HTR-8/SVneo (cell line): ENCODE measurements at regions not wholly inside any gene's neighbourhood (a gene's known extent, or its start where the extent isn't known, plus 50 kb on each side); places are given as distances from the start of the nearest gene placed in this dataset.

ENCODE experiments used
- DNase-seq: peaks from one replicate; pipeline ENCODE4 v3.0.0; 2011; ENCODE audit warnings: low spot score, mixed read lengths; ENCODE audit not compliant: insufficient read length
- FAIRE-seq: peaks from 2 replicates; lab custom pipeline; 2011; peaks lifted over from hg19 to GRCh38; lab: Jason Lieb, UNC

- DNase-seq, result no peak
- FAIRE-seq, result no peak
Measured at GRCh38 chr9:23379842-23380241, 446.2 kb downstream of the ELAVL2 start.

DNA sequence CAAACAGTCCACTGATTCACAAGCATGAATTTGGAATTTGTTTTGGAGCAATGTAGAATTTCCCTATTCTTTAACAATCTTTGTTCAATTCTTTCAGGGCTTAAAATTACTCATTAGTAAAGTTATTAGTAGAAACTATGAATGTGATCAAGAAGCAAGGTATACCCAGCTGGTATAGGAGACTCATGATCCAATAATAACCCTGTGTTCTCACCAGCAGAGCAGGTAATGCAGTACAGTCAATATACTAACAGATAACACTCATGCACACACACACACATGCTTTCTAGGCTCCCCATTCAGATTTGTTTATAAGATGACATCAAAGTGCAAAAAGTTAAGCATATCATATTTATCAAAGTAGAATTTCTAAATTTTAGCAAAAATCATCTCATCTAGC lies 445.2 kb downstream of the ELAVL2 start:
- FAIRE-seq, result no peak
- DNase-seq, result no peak

DNA sequence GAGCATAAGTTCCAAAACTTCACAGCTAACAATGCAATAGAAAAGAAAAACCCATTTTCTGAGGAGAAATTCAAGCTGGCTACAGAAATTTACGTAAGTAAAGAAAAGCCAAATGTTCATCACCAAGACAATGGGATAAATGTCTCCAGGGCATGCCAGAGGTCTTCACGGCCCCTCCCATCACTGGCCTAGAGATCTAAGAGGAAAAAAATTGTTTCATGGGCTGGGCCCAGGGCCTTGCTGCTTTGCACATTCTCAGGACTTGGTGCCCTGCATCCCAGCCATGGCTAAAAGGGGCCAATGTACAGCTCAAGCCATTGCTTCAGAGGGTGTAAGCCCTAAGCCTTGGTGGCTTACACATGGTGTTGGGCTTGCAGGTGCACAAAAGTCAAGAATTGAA lies 443.6 kb downstream of the ELAVL2 start:
- no peak for FAIRE-seq
- DNase-seq, result no peak

DNA sequence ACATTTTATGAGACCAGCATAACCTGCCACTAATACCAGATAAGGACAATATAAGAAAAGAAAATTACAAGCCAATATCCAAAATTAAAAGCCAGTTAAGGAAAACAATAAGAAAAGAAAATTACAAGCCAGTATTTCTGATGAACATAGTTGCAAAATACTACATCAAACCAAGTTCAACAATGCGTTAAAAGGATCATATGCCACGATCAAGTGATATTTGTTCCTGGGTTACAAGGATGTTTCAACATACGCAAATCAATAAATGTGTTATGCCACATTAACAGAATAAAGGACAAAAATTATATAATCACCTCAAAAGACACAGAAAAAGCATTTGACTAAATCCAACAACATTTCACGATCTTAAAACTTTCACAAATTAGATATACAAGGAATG lies 431.9 kb downstream of the ELAVL2 start:
- no peak for DNase-seq
- FAIRE-seq, result no peak

- FAIRE-seq (no peak), DNase-seq (no peak)
Measured at GRCh38 chr9:23408874-23409273, 417.2 kb downstream of the ELAVL2 start.

DNA sequence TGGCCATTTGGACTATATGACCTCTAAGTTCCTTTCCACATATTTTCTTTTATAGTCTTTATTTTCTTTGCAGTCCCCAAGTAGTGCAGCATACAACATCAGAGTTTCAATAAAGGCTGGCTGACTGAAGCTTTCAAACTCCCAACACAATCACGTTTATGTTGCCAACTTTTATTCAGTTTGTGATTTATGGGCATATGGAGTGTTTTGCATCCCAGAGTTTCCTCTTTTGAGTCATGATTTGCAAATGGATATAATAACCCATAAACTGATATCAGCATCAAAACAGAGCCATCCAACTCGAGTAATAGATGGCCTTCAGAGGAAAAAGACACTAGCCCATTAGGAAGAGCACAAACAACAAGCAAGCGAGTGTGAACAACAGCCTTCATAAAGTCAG lies 414.0 kb downstream of the ELAVL2 start:
- FAIRE-seq (no peak), DNase-seq (no peak)

DNA sequence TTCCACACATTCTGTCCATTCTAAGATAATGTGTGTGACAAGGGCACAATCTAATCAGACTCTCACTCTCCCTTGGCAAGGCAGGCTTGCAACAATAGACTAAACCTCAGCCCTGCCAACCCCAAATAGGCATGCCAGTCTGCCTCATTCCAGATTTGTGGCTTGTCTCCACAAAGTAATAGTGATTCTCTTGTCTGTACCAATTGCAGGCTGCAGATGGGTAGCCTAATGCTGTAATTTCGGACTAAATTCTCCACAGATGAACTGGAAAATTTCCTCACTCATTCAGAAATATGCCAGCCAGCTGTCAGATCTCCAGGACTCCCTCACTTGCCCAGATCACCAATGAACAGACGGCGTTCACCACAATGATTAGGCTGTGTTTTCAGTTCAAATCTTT lies 413.6 kb downstream of the ELAVL2 start:
- no peak for FAIRE-seq
- no peak for DNase-seq

- DNase-seq, result no peak
- no peak for FAIRE-seq
Measured at GRCh38 chr9:23413541-23413940, 412.5 kb downstream of the ELAVL2 start.

- FAIRE-seq (no peak), DNase-seq (no peak)
Measured at GRCh38 chr9:23423999-23424398, 402.0 kb downstream of the ELAVL2 start.

DNA sequence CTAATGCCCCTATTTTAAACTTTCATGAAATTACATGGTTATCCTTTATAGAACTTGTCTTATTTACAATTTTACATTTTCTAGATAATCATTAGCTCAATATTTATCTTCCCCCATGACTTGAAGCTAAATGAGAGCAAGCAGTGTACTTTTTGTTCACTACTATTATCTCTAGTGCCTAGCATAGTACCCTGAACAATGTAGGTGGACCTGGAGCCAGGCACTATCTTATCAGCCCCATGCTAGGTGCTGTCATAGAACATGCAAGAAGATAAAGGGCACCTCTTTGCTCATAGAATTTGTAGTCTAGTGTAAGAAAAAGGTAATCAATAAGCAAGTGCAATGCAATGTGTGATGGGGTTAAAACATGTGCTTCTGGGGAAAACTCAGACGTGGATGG lies 399.9 kb downstream of the ELAVL2 start:
- DNase-seq, result no peak

DNA sequence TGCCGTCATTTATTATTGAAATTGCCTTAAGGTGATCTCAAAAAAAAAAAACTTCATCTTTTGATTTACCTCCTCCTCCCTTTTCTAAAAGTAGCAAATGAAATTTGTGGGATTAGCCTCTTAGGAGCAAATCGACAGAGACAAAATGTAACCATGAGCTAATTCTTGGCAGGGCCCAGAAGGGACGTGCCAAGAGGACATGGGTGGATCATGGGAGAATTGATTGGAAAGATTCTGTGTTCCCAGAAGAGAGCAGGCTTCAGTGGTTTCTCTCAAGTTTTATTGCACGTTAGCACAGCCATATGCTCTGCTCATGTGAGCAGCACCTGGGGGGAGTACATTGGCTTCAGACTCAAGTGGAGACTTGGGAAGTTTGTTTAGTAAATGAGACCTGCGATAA lies 394.6 kb downstream of the ELAVL2 start:
- no peak for FAIRE-seq
- DNase-seq, result no peak

More for the DNA sequence above, 399.9 kb downstream of the ELAVL2 start:
- FAIRE-seq, result no peak

GRCh38 chr9:23434654-23435053 lies 391.4 kb downstream of the ELAVL2 start:
- FAIRE-seq, result no peak

DNA sequence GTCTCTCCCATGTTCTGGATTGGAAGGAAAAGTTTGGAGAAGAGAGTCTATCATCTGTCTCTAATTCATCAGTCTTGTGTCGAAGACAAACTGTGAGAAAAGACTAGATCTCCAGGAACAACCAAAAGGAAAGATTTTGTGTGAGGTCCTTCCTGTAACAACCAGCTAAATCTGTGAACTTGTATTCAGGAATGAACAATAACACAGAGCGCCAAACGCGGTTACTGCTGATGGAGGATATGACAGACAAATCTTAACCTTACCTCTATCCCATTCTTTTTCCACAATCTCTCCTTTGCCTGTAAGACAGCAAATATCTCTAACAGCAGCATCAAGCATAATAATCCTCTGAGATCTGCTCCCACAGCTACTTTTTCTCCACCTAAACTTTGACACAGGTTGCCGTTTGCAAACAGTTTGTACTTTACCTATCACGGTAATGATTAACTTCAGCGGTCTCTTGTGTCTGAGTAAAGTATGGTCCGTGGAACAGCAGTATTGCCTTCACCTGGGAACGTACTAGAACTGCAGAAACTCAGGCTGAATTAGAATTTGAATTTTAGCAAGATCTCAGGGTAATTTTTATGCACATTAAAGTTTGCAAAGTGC lies 387.6 kb downstream of the ELAVL2 start:
- no peak for FAIRE-seq

More at GRCh38 chr9:23434654-23435053, 391.4 kb downstream of the ELAVL2 start:
- DNase-seq, result no peak

DNA sequence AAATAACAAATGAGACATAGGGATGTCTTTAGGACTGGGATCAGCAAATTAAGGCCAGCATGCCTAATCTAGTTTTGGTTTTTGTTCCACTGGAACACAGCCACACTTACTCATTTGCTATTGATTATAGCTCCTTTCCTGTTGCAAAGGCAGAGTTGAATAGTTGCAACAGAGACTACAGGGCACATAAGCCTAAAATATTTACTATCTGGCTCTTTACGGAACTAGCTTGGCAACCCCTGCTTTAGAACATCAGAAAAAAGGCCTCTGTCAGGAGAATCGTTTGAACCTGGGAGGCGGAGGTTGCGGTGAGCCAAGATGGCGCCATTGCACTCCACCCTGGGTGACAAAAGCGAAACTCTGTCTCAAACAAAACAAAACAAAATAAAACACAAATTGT lies 384.8 kb downstream of the ELAVL2 start:
- FAIRE-seq (no peak), DNase-seq (no peak)

More for the DNA sequence above, 387.6 kb downstream of the ELAVL2 start:
- no peak for DNase-seq

- DNase-seq (no peak), FAIRE-seq (no peak)
Measured at GRCh38 chr9:23444658-23445057, 381.4 kb downstream of the ELAVL2 start.

GRCh38 chr9:23447166-23447565 lies 378.9 kb downstream of the ELAVL2 start:
- DNase-seq (no peak), FAIRE-seq (no peak)

- no peak for FAIRE-seq
Measured at GRCh38 chr9:23447944-23448343, 378.1 kb downstream of the ELAVL2 start.

GRCh38 chr9:23451802-23452418 lies 374.1 kb downstream of the ELAVL2 start:
- FAIRE-seq, result no peak
- no peak for DNase-seq

More at GRCh38 chr9:23447944-23448343, 378.1 kb downstream of the ELAVL2 start:
- no peak for DNase-seq

GRCh38 chr9:23464275-23464674 lies 361.8 kb downstream of the ELAVL2 start:
- FAIRE-seq, result no peak
- no peak for DNase-seq

DNA sequence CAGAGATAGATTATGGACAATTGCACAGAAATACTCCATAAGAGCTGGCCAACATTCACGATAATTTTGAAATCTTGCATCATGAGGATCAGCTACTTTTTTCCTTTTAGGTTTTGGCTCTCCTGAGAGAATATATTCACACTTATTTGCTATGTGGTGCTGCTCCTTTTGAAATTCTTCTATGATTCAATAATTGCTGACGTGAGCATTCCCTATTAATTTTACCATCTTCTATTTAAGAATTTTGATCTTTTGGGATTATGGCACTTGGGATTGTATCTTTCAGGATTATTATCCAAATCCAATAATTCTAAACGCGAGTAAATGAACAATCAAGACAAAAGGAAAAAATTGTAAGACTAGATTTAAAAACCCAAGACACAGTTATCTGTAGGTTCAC lies 358.8 kb downstream of the ELAVL2 start:
- FAIRE-seq, result no peak
- DNase-seq, result no peak

GRCh38 chr9:23477908-23478307 lies 348.1 kb downstream of the ELAVL2 start:
- FAIRE-seq (no peak), DNase-seq (no peak)

GRCh38 chr9:23483566-23483965 lies 342.5 kb downstream of the ELAVL2 start:
- FAIRE-seq (no peak), DNase-seq (no peak)
